Esophagus muscularis mucosa (tissue), 4 donors: ENCODE measurements at regions not wholly inside any gene's neighbourhood (a gene's known extent, or its start where the extent isn't known, plus 50 kb on each side); places are given as distances from the start of the nearest gene placed in this dataset.

Experiments used
- EP300 ChIP-seq: sonication (generic); formaldehyde crosslinking; IDR thresholded peaks from one replicate; pipeline ENCODE4 v1.6.1; 2017; ENCODE audit warnings: antibody characterized with exemption
- POLR2AphosphoS5 ChIP-seq, 2 donors: sonication (generic); formaldehyde crosslinking; IDR thresholded peaks; one replicate each; pipeline ENCODE4 v1.6.1; 2017; ENCODE audit warnings: antibody characterized with exemption in 2 of 2
- TF ChIP-seq, protein P1 (sequence below), 3 experiments: fragments of 200-600 bp in 2 of 3; fragments of 450-650 bp in 1 of 3; sonication (generic) in 2 of 3; IDR thresholded peaks; one replicate each; pipeline ENCODE4 v1.5.1; 2017 to 2019; ENCODE audit warnings: antibody characterized with exemption in 3 of 3, mild to moderate bottlenecking in 2 of 3, moderate library complexity in 1 of 3

DNA sequence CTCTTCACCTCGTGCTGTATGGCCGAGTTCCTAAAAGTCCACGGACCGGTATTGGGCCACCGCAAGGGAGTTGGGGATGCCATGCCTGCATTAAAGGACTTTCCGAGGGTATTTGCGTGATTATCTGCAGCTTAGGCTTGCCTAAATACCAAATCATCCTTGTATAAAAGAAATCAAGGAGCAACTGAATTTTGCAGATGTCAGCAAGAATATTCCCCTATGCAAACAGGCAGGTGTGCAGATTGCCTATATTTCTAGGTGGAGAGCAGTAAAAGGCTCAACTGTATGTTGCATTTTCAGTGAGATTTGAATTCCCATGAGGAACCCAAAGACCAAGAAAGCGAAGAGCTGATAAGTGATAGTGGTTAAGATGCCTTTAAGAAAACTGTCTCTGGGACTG, 452.3 kb downstream of the CDH11 start:
- TF ChIP-seq, protein P1, sequence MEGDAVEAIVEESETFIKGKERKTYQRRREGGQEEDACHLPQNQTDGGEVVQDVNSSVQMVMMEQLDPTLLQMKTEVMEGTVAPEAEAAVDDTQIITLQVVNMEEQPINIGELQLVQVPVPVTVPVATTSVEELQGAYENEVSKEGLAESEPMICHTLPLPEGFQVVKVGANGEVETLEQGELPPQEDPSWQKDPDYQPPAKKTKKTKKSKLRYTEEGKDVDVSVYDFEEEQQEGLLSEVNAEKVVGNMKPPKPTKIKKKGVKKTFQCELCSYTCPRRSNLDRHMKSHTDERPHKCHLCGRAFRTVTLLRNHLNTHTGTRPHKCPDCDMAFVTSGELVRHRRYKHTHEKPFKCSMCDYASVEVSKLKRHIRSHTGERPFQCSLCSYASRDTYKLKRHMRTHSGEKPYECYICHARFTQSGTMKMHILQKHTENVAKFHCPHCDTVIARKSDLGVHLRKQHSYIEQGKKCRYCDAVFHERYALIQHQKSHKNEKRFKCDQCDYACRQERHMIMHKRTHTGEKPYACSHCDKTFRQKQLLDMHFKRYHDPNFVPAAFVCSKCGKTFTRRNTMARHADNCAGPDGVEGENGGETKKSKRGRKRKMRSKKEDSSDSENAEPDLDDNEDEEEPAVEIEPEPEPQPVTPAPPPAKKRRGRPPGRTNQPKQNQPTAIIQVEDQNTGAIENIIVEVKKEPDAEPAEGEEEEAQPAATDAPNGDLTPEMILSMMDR (IDR thresholded peaks at IDR 0.05): no peak
- no peak for TF ChIP-seq EP300
- no peak for TF ChIP-seq POLR2AphosphoS5 (IDR thresholded peaks at IDR 0.05)
